ENCODE measurements at regions not wholly inside any gene's neighbourhood (a gene's known extent, or its start where the extent isn't known, plus 50 kb on each side); places are given as distances from the start of the nearest gene placed in this dataset.

DNA sequence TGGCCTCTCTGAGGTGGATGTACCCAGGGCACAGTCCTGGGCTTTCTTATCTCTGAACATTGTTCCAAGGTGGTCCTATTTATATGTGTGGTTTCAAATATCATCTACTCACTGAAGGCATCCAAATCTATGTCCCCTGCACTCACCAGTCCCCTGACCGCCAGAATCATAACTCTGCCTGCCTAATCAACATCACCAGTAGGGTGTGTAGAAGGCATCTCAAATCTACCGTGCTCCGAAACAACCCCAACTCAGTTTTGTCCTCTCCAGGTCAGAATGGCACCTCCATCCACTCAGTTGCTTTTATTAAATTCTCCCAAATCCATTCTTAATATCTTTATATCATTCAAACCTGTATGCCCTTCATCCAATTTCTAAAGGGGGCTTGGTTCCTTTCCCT is 536.3 kb downstream of the GRIN2A start:
- Histone ChIP-seq H3K27me3 (no peaks in the 10 kb centered on the region), H3K9me3 (no peaks in the 10 kb centered on the region), H3K4me3 (no peak overlapping the region), H3K4me1 (peaks cover 0 to 6% (median 2%) of the 10 kb centered on the region in 4 donors), H3K27ac (replicated peaks in 1 of 4) (no peak overlapping the region), H3K36me3 (no peaks in the 10 kb centered on the region)
- TF ChIP-seq, protein P1, sequence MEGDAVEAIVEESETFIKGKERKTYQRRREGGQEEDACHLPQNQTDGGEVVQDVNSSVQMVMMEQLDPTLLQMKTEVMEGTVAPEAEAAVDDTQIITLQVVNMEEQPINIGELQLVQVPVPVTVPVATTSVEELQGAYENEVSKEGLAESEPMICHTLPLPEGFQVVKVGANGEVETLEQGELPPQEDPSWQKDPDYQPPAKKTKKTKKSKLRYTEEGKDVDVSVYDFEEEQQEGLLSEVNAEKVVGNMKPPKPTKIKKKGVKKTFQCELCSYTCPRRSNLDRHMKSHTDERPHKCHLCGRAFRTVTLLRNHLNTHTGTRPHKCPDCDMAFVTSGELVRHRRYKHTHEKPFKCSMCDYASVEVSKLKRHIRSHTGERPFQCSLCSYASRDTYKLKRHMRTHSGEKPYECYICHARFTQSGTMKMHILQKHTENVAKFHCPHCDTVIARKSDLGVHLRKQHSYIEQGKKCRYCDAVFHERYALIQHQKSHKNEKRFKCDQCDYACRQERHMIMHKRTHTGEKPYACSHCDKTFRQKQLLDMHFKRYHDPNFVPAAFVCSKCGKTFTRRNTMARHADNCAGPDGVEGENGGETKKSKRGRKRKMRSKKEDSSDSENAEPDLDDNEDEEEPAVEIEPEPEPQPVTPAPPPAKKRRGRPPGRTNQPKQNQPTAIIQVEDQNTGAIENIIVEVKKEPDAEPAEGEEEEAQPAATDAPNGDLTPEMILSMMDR (IDR thresholded peaks at IDR 0.05): no peak
- no peak for TF ChIP-seq POLR2A (IDR thresholded peaks at IDR 0.05; ENCODE audit: low read depth)
- TF ChIP-seq POLR2AphosphoS5 (IDR thresholded peaks at IDR 0.05): no peak
- TF ChIP-seq EP300 (IDR thresholded peaks at IDR 0.05): no peak
- 90% methylated on average over 3 of the region's 3 CpGs for WGBS
- intact Hi-C loops (cut with DNase I): loop anchor here (5.0 kb wide), 1 partner anchor 536 kb away; the partner anchor contains the start of gene GRIN2A
- DNase-seq (ENCODE audit: extremely low spot score): peak; percentile 29

GRCh38 chr16:9647981-9648701 is 534.1 kb downstream of the GRIN2A start:
- intact Hi-C loops (cut with DNase I): loop anchor here (5.0 kb wide), 1 partner anchor 534 kb away; the partner anchor contains the start of gene GRIN2A
- TF ChIP-seq EP300 (IDR thresholded peaks at IDR 0.05): no peak
- no peak for TF ChIP-seq POLR2AphosphoS5 (IDR thresholded peaks at IDR 0.05)
- TF ChIP-seq, protein P1 (IDR thresholded peaks at IDR 0.05): peak; percentile 62 to 74 (median 70)
- no peak for TF ChIP-seq POLR2A (IDR thresholded peaks at IDR 0.05; ENCODE audit: low read depth)
- 21% methylated on average over 7 of the region's 7 CpGs for WGBS
- H3K4me1 ChIP-seq: peaks cover 0 to 6% (median 2%) of the 10 kb centered on the region in 4 donors
- H3K4me3 ChIP-seq: no peak overlapping the region
- no peaks in the 10 kb centered on the region for H3K27me3 ChIP-seq
- no peaks in the 10 kb centered on the region for H3K36me3 ChIP-seq
- DNase-seq (ENCODE audit: extremely low spot score): peak; percentile 45
- no peak overlapping the region for H3K27ac ChIP-seq (replicated peaks in 1 of 4)
- no peaks in the 10 kb centered on the region for H3K9me3 ChIP-seq

- peaks cover 0 to 6% (median 2%) of the 10 kb centered on the region in 4 donors for H3K4me1 ChIP-seq
- no peaks in the 10 kb centered on the region for H3K27me3 ChIP-seq
- H3K27ac ChIP-seq (replicated peaks in 1 of 4): no peak overlapping the region
- H3K9me3 ChIP-seq: no peaks in the 10 kb centered on the region
- no peaks in the 10 kb centered on the region for H3K36me3 ChIP-seq
- intact Hi-C loops (cut with DNase I): no loop called here
- H3K4me3 ChIP-seq: no peak overlapping the region
- no peak for TF ChIP-seq POLR2A (IDR thresholded peaks at IDR 0.05; ENCODE audit: low read depth)
- no peak for TF ChIP-seq POLR2AphosphoS5 (IDR thresholded peaks at IDR 0.05)
- TF ChIP-seq, protein P1 (IDR thresholded peaks at IDR 0.05): no peak
- TF ChIP-seq EP300 (IDR thresholded peaks at IDR 0.05): no peak
- DNase-seq (ENCODE audit: extremely low spot score): no peak
- WGBS: 83% methylated on average over 1 of the region's 1 CpG
Measured at GRCh38 chr16:9650284-9650683, 531.9 kb downstream of the GRIN2A start.

GRCh38 chr16:9655051-9655450 is 527.2 kb downstream of the GRIN2A start:
- no peak for DNase-seq (ENCODE audit: extremely low spot score)
- Histone ChIP-seq H3K36me3 (no peaks in the 10 kb centered on the region), H3K4me3 (no peak overlapping the region), H3K9me3 (no peaks in the 10 kb centered on the region), H3K27me3 (peaks cover 0 to 23% (median 0%) of the 10 kb centered on the region in 4 donors), H3K27ac (replicated peaks in 1 of 4) (no peak overlapping the region), H3K4me1 (no peaks in the 10 kb centered on the region)
- WGBS: 90% methylated on average over 5 of the region's 5 CpGs
- intact Hi-C loops (cut with DNase I): no loop called here
- TF ChIP-seq EP300 (IDR thresholded peaks at IDR 0.05) (no peak), POLR2AphosphoS5 (IDR thresholded peaks at IDR 0.05) (no peak), POLR2A (IDR thresholded peaks at IDR 0.05; ENCODE audit: low read depth) (no peak)
- TF ChIP-seq, protein P1 (IDR thresholded peaks at IDR 0.05): no peak
